H1 (cell line): ENCODE measurements at regions not wholly inside any gene's neighbourhood (a gene's known extent, or its start where the extent isn't known, plus 50 kb on each side); places are given as distances from the start of the nearest gene placed in this dataset.

Experiments
- GTF2F1 ChIP-seq: IDR thresholded peaks from 2 replicates; pipeline ENCODE4 v1.6.1; 2012; ENCODE audit warnings: low read depth, low read length, improper control_type of control experiment, borderline replicate concordance

GRCh38 chr2:184049566-184049965 lies 548.8 kb upstream of the ZNF804A start (continued):
- no peak for TF ChIP-seq GTF2F1
